ENCODE measurements at regions not wholly inside any gene's neighbourhood (a gene's known extent, or its start where the extent isn't known, plus 50 kb on each side); places are given as distances from the start of the nearest gene placed in this dataset.

DNA sequence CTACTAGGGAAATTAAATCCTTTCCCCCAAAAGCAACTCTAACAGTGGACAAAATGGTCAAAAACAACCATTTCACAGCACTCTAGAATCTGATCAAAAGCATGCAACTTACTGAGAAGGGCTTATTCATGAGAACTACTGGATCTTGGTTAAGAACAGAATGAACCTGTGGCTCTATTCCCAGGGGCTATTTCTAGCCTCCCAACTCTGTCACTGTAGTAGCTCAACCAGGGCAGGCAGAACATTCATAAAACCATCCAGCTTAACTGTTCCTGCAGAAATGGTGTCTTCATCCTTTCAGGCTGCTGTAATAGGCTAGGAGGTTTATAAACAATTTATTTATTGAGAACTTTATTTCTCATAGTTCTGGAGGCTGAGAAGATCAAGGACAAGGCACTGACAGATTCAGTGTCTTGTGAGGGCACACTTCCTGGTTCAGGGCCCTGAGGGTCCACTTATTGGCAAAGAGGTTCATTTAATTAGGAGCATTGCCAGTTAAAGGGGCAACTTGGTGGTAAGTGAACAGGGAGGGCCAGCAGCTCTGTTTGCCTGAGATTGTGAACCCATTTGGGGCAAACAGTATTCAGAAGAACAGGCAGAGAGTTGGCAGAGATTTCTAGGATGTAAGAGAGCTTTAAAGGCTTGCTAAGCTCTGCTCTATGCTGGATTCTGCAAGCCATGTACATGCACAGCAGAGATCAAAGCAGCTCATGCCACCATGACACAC is 238.5 kb upstream of the FBXL7 start:
- no peak overlapping the region for H3K4me2 ChIP-seq (ENCODE audit: extremely low read depth, insufficient read depth, low read length)
- no peak for TF ChIP-seq EZH2 (IDR thresholded peaks at IDR 0.05; ENCODE audit: low read length, missing control alignments)
- TF ChIP-seq, protein P1, sequence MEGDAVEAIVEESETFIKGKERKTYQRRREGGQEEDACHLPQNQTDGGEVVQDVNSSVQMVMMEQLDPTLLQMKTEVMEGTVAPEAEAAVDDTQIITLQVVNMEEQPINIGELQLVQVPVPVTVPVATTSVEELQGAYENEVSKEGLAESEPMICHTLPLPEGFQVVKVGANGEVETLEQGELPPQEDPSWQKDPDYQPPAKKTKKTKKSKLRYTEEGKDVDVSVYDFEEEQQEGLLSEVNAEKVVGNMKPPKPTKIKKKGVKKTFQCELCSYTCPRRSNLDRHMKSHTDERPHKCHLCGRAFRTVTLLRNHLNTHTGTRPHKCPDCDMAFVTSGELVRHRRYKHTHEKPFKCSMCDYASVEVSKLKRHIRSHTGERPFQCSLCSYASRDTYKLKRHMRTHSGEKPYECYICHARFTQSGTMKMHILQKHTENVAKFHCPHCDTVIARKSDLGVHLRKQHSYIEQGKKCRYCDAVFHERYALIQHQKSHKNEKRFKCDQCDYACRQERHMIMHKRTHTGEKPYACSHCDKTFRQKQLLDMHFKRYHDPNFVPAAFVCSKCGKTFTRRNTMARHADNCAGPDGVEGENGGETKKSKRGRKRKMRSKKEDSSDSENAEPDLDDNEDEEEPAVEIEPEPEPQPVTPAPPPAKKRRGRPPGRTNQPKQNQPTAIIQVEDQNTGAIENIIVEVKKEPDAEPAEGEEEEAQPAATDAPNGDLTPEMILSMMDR (conservative IDR thresholded peaks at IDR 0.05 in 1 of 2, IDR thresholded peaks at IDR 0.05 in 1 of 2; ENCODE audit: low read depth in 1 of 2, low read length in 2 of 2): no peak
- H3K36me3 ChIP-seq (ENCODE audit: control insufficient read depth, insufficient read depth, low read length): no peaks in the 10 kb centered on the region
- no peak overlapping the region for H3K4me3 ChIP-seq (replicated peaks in 1 of 4; ENCODE audit: control extremely low read depth in 1 of 4, insufficient read depth in 1 of 4, low read depth in 3 of 4, low read length in 4 of 4)
- no peak for DNase-seq (ENCODE audit: low read depth in 2 of 2)
- H3K27me3 ChIP-seq (ENCODE audit: control insufficient read depth, insufficient read depth, low read length): no peaks in the 10 kb centered on the region
- H3K9ac ChIP-seq (ENCODE audit: insufficient read depth, low read length): no peak overlapping the region
- no peak overlapping the region for H2AFZ ChIP-seq (ENCODE audit: low read length)
- H4K20me1 ChIP-seq (ENCODE audit: control insufficient read depth, extremely low read depth, insufficient read depth, low read length): no peaks in the 10 kb centered on the region
- no peak overlapping the region for H3K27ac ChIP-seq (ENCODE audit: insufficient read depth, low read length)
- no peaks in the 10 kb centered on the region for H3K79me2 ChIP-seq (ENCODE audit: control insufficient read depth, insufficient read depth, low read length)
- no peaks in the 10 kb centered on the region for H3K9me3 ChIP-seq (ENCODE audit: control insufficient read depth, insufficient read depth, low read depth, low read length)
- peaks cover 2% of the 10 kb centered on the region for H3K4me1 ChIP-seq (ENCODE audit: control insufficient read depth, extremely low read depth, insufficient read depth, low read length)

DNA sequence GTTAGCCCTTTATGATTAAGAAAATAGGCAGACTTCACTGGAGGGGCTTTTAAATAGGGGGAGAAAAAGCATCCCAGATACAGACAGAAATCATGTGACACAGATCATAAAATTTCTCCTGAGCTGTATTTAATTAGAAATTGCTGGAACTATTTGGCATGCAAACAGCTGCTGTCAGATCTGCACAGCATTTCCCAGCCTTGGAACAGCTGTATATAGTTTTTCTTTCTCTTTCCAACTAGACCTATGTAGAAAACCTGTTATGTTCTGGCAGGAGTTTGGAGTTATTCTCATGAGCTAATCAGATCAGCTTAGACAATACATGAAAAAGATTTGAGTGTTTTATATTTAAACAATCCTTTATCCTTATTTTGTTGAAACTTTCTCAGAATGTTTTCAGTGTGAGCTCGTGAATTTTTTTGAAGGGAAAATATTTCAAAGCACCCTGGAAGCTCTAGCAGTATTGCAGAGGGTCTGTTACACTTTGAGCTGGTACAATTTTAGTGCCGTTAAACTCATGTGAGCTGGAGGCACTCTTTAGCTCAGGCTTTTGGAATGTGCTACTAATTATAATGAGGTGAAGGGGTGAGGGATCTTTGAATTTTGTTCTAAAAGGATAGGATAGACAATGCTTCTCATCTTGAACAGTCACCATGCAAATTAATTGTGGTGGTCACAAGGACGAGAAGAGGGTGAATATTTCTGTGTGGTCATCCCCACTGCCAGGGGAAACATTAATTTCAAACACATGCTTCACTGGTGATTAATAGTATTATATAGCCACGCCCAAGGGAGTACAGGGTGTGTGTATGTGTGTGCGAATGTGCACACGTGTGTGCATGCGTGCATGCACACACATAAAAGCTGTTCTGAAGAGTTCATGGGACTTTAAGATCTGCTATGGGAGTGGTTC is 239.4 kb upstream of the FBXL7 start:
- no peaks in the 10 kb centered on the region for H4K20me1 ChIP-seq (ENCODE audit: control insufficient read depth, extremely low read depth, insufficient read depth, low read length)
- H3K4me2 ChIP-seq (ENCODE audit: extremely low read depth, insufficient read depth, low read length): peak overlapping the region; percentile 7
- no peaks in the 10 kb centered on the region for H3K27me3 ChIP-seq (ENCODE audit: control insufficient read depth, insufficient read depth, low read length)
- no peaks in the 10 kb centered on the region for H3K9me3 ChIP-seq (ENCODE audit: control insufficient read depth, insufficient read depth, low read depth, low read length)
- no peak overlapping the region for H3K27ac ChIP-seq (ENCODE audit: insufficient read depth, low read length)
- peaks cover 2% of the 10 kb centered on the region for H3K4me1 ChIP-seq (ENCODE audit: control insufficient read depth, extremely low read depth, insufficient read depth, low read length)
- peak overlapping the region in 1 of 4 experiments; percentile 14 for H3K4me3 ChIP-seq (replicated peaks in 1 of 4; ENCODE audit: control extremely low read depth in 1 of 4, insufficient read depth in 1 of 4, low read depth in 3 of 4, low read length in 4 of 4)
- no peaks in the 10 kb centered on the region for H3K79me2 ChIP-seq (ENCODE audit: control insufficient read depth, insufficient read depth, low read length)
- no peak overlapping the region for H2AFZ ChIP-seq (ENCODE audit: low read length)
- H3K36me3 ChIP-seq (ENCODE audit: control insufficient read depth, insufficient read depth, low read length): no peaks in the 10 kb centered on the region
- DNase-seq (ENCODE audit: low read depth in 2 of 2): peak in 1 of 2 donors; percentile 28
- no peak overlapping the region for H3K9ac ChIP-seq (ENCODE audit: insufficient read depth, low read length)
- TF ChIP-seq, protein P1 (conservative IDR thresholded peaks at IDR 0.05 in 1 of 2, IDR thresholded peaks at IDR 0.05 in 1 of 2; ENCODE audit: low read depth in 1 of 2, low read length in 2 of 2): no peak
- TF ChIP-seq EZH2 (IDR thresholded peaks at IDR 0.05; ENCODE audit: low read length, missing control alignments): no peak

DNA sequence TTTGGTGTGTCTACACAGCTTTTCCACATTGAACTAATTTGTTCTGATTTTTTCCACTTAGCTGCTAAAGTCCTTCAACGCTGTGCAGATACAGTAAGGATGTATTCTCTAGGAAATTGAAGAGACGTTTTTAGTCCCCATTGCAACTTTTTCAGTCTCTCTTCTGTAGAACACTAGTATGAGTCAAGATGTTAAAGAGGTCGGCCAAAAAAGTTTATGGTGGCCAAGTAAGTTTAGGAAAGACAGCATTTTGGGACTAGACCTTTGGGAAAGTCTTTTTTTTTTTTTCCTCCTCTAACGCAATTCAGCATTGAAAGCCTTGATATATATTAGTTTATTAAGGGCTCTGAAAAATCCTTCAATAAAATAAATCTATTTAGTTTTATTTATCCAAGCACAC is 243.5 kb upstream of the FBXL7 start:
- Histone ChIP-seq H3K4me3 (replicated peaks in 1 of 4; ENCODE audit: control extremely low read depth in 1 of 4, insufficient read depth in 1 of 4, low read depth in 3 of 4, low read length in 4 of 4) (no peak overlapping the region), H3K9me3 (ENCODE audit: control insufficient read depth, insufficient read depth, low read depth, low read length) (no peaks in the 10 kb centered on the region), H3K4me2 (ENCODE audit: extremely low read depth, insufficient read depth, low read length) (no peak overlapping the region), H2AFZ (ENCODE audit: low read length) (no peak overlapping the region), H3K27ac (ENCODE audit: insufficient read depth, low read length) (no peak overlapping the region), H3K36me3 (ENCODE audit: control insufficient read depth, insufficient read depth, low read length) (no peaks in the 10 kb centered on the region), H3K27me3 (ENCODE audit: control insufficient read depth, insufficient read depth, low read length) (no peaks in the 10 kb centered on the region), H3K79me2 (ENCODE audit: control insufficient read depth, insufficient read depth, low read length) (no peaks in the 10 kb centered on the region), H3K4me1 (ENCODE audit: control insufficient read depth, extremely low read depth, insufficient read depth, low read length) (peaks cover 2% of the 10 kb centered on the region), H3K9ac (ENCODE audit: insufficient read depth, low read length) (no peak overlapping the region), H4K20me1 (ENCODE audit: control insufficient read depth, extremely low read depth, insufficient read depth, low read length) (no peaks in the 10 kb centered on the region)
- TF ChIP-seq EZH2 (IDR thresholded peaks at IDR 0.05; ENCODE audit: low read length, missing control alignments): no peak
- TF ChIP-seq, protein P1 (conservative IDR thresholded peaks at IDR 0.05 in 1 of 2, IDR thresholded peaks at IDR 0.05 in 1 of 2; ENCODE audit: low read depth in 1 of 2, low read length in 2 of 2): no peak
- DNase-seq (ENCODE audit: low read depth in 2 of 2): no peak
